Stimulated activated CD4-positive, alpha-beta T cell treated with anti-CD3 and anti-CD28 coated beads, Interleukin-12 subunit alpha, Interleukin-12 subunit beta, amount 100 ng/mL, for 24 hours (primary cell): ENCODE measurements at regions not wholly inside any gene's neighbourhood (a gene's known extent, or its start where the extent isn't known, plus 50 kb on each side); places are given as distances from the start of the nearest gene placed in this dataset.
"Not testable (repeated sequence)": the region's sequence is repeated elsewhere in the genome, so short reads cannot be mapped to it uniquely, and the experiment has no call there.

Experiments
- DNase-seq, 2 experiments: peaks; one replicate each; pipeline ENCODE4 v3.0.0-alpha.2; 2020; ENCODE audit warnings: low read depth in 2 of 2

DNA sequence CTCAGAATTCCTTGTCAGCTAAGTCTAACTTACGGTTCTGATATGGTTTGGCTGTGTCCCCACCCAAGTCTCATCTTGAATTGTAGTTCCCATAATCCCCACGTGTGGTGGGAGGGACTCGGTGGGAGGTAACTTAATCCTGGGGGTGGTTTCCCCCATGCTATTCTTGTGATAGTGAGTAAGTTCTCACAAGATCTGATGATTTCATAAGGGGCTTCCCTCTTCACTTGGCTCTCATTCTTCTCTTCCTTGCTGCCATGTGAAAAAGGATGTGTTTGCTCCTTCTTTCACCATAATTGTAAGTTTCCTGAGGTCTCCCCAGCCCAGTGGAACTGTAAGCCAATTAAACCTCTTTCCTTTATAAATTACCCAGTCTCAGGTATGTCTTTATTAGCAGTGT lies 163.0 kb downstream of the PMAIP1 start:
- DNase-seq = not testable (repeated sequence)

DNA sequence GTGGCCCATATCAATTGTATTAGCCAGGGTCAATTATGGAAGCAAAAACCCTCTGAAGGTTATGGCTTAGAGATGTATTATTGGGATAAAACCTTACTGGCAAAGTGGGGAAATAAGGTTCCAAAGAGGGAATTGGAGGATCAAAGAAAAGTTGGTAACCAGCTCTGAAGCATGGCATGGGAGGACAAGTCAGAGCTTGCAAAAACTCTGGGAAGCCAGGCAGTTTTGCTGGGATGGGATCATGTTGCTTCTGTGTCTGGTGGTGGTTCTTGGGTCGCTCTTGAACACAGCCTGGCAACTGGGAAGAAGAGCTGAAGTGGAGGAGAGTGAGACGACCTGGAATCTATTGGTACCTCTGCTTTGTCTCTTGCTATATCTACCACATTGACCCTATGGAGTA lies 162.6 kb downstream of the PMAIP1 start:
- DNase-seq = no peak

DNA sequence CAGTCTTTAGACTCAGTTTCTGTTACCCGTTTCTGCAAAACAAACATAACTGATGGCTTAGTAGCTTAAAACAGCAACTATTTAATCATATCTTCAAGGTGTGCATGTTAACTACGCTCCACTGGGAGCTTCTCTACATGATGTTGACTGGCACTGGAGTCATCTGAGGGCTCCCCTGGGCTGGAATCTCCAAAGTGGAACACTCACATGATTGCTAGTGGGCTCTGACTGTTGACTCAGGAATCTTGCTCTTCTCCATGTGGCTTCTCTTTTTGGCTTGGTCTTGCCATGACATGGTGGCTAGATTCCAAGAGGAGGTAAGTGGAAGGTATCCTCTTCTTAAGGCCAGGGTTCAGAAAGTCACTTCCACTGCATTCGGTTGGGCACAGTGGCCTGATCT lies 160.8 kb downstream of the PMAIP1 start:
- DNase-seq = no peak

DNA sequence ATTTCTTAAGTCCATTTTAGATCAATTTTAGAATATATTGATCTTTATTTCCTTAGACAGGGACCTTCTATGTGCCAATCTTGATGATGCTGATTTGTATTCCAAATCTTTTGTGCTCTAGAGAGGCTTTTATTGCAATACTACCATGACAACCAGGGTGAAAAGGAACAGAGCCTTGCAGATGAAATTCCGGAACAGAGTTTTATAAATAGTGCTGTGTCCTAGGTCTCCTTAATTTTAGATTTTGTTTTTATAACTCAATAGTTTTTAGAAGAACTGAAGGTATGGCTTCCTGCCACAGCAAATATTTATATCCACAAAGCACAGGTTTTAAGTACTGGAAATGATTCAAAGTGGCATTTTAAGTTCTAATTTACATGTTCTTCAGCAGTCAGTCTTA lies 160.2 kb downstream of the PMAIP1 start:
- no peak for DNase-seq

DNA sequence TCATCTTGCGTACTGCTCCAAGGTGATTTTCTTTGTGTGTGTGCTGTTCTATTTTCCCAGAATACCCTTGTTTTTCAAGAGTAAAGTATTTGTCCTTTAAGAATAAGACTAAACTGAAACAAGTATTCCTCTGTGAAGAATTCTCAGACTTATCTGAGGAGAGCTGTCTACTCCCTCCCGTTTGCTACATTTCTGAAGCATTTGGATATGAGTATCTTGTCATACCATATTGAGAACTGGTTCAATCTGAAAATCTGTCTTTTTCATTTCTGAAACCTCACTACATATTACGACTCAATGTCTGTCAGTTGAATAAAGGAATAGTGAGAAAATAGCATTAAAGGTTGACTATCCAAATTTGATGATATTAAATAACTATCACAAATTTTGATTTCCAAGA lies 159.4 kb downstream of the PMAIP1 start:
- no peak for DNase-seq

- no peak for DNase-seq
These were observed 154.0 kb downstream of the PMAIP1 start for GRCh38 chr18:60053747-60054304.

GRCh38 chr18:60050821-60051220 lies 151.0 kb downstream of the PMAIP1 start:
- DNase-seq = no peak

GRCh38 chr18:60049172-60049571 lies 149.4 kb downstream of the PMAIP1 start:
- no peak for DNase-seq

GRCh38 chr18:60047556-60047955 lies 147.8 kb downstream of the PMAIP1 start:
- no peak for DNase-seq

- no peak for DNase-seq
These were observed 144.7 kb downstream of the PMAIP1 start for GRCh38 chr18:60044290-60045006.

- no peak for DNase-seq
These were observed 141.2 kb downstream of the PMAIP1 start for GRCh38 chr18:60040971-60041370.

- no peak for DNase-seq
These were observed 138.9 kb downstream of the PMAIP1 start for GRCh38 chr18:60038731-60039130.

DNA sequence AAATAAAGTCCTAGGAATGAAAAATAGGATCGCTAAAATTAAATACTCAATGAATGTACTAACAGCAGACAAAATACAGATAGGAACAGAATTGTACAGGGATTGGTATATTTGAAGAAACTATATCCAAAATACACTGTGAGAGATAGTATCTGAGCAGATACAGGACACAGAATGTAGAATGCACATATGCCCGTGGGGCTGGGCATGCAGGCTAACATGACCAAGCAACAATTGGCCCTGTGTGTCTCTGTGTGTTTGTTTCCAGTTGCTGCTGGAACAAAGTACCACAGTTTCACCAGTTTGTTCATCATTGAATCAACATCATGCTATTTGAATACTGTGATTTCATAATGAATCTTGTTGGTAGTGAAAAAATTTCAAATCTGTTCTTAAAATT lies 127.6 kb downstream of the PMAIP1 start:
- no peak for DNase-seq

DNA sequence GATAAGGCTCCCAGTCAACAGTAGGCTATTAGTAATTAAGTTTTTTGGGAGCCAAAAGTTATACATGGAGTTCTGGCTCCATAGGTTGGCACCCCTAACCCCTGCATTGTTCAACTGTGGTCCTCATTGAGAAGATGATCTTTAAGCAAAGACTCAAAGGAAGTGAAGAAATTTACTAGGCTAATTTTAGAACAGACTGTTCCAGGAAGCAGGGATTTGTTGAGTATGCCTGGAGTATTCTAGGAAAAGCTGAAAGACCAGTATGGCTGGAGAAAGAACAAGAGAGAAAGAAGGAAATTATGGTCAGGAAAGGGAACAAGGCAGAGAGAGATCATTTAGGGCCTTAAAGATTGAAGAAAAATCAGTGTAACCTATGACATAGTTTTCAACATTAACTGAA lies 125.1 kb downstream of the PMAIP1 start:
- DNase-seq = no peak

DNA sequence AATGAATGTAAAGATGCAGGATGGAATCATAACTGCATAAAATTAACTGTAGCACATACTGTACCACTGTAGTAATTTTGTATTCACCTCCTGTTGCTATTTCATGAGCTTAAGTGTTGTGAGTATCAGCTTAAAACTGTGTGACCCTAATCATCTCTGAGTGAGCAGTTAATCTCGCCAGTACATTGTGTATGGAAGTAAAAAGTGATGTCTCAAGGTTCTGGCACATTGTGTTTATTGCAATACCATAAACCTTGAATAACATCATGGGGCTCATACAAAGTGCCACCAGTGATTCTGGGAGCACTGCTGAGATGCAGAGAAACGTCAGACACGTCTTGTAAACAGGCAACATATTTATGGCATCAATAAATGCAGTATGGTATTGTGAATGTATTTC lies 124.5 kb downstream of the PMAIP1 start:
- no peak for DNase-seq

- no peak for DNase-seq
These were observed 123.0 kb downstream of the PMAIP1 start for GRCh38 chr18:60022671-60023276.

DNA sequence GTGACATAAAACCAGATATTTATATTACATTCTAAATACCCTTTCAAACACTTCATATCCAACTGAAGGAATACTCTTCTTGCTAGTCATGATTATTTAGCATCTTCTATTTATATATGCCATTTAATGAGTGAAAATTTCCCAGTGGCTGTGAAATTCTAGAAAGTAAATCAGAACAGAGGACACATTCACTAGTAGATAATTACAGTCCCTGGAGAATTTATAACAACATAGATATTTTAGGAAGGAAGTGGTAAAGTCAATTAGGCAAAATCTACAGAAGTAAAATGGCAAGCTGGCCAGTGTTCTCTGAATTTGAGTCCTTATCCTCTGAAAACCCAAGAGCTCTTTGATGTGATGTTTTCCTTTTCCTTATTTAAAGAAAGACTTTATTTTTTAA lies 121.8 kb downstream of the PMAIP1 start:
- DNase-seq = no peak

DNA sequence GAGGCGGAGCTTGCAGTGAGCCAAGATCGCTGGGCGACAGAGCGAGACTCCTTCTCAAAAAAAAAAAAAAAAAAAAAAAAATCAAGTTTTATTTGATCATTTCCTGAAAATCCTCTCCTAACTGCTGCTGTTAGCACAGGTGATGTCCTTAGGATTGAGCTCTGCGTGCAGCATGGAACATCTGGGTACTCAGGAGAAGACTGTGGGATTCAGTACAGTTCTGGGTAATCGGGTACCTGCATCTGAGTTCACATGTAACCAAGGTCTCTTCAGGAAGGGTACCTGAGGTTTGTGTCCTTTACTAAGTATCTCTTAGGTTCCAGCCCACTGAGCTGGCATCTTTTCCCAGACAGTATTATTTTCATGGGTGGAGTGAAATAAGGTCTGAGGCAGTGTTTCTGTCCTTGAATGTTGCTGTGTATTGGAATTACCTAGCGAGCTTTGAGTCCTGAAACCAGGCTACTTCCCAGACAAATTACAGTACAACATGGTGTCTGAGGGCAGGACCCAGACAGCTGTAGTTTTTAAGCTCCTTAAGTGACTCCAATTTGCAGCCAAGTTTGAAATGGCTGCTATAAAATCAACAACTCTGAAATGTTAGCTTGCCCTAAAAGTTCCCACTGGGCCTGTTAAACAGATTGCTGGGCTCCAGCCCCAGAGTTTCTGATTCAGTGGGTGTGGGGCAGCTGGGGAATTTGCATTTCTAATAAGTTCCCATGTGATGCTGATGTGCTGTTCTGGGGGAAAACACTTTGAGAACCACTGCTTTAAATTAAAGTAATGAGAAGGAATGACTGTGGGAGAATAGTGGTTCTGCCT lies 120.5 kb downstream of the PMAIP1 start:
- DNase-seq = no peak

GRCh38 chr18:60019463-60019840 lies 119.7 kb downstream of the PMAIP1 start:
- DNase-seq = no peak

- DNase-seq = no peak
These were observed 119.0 kb downstream of the PMAIP1 start for GRCh38 chr18:60018618-60019462.

- not testable (repeated sequence) for DNase-seq
These were observed 118.3 kb downstream of the PMAIP1 start for GRCh38 chr18:60018134-60018533.

- no peak for DNase-seq
These were observed 117.6 kb downstream of the PMAIP1 start for GRCh38 chr18:60017371-60017770.
